Endothelial cell of umbilical vein (primary cell): ENCODE measurements at regions not wholly inside any gene's neighbourhood (a gene's known extent, or its start where the extent isn't known, plus 50 kb on each side); places are given as distances from the start of the nearest gene placed in this dataset.

Experiments used
- BruUV-seq: library from RNA; stranded (reverse); fragments of 400-500 nt; replicated peaks from 2 replicates; lab custom pipeline; 2021; lab: Mats Ljungman, UMichigan
- CTCF ChIA-PET: fragments of 300-600, 350-600 bp; sonication (Branson Sonifier 250); formaldehyde crosslinking; loops from one replicate; lab custom pipeline; 2021; ENCODE audit warnings: antibody characterized with exemption, inconsistent platforms; lab: Charles Lee
- POLR2A ChIA-PET: fragments of 300-600, 350-600 bp; sonication (Branson Sonifier 250); formaldehyde crosslinking; loops from one replicate; lab custom pipeline; 2021; ENCODE audit warnings: antibody characterized with exemption, inconsistent platforms; lab: Charles Lee
- DNase-seq: peaks from one replicate; pipeline ENCODE4 v3.0.0-alpha.2; 2011; ENCODE audit warnings: low read depth, low spot score
- FAIRE-seq: peaks from 2 replicates; lab custom pipeline; 2011; peaks lifted over from hg19 to GRCh38; lab: Jason Lieb, UNC
- H2AFZ ChIP-seq: 2 replicates; pipeline ENCODE4 v1.6.0; 2012; ENCODE audit warnings: low read depth, low read length, control low read depth, inconsistent platforms
- H3K27ac ChIP-seq: 2 replicates; pipeline ENCODE4 v1.5.1; 2011; ENCODE audit warnings: low read depth, mild to moderate bottlenecking, control low read depth, low read length, moderate library complexity; ENCODE audit not compliant: insufficient read depth
- H3K27me3 ChIP-seq, 2 experiments: 2 replicates each; pipeline versions ENCODE4 v1.6.0 to v1.6.1; 2011; ENCODE audit warnings: low read length in 2 of 2, mixed read lengths in 1 of 2; ENCODE audit not compliant: control insufficient read depth in 2 of 2, insufficient read depth in 2 of 2
- H3K36me3 ChIP-seq, 2 experiments: 2 replicates in 1 of 2; 3 replicates in 1 of 2; pipeline ENCODE4 v1.5.1; 2011; ENCODE audit warnings: low read length in 2 of 2, mild to moderate bottlenecking in 1 of 2, moderate library complexity in 1 of 2; ENCODE audit not compliant: control insufficient read depth in 2 of 2, insufficient read depth in 2 of 2; ENCODE audit errors: extremely low read depth in 1 of 2
- H3K4me1 ChIP-seq: 3 replicates; pipeline ENCODE4 v1.5.1; 2011; ENCODE audit warnings: mild to moderate bottlenecking, low read length; ENCODE audit not compliant: control insufficient read depth, insufficient read depth; ENCODE audit errors: extremely low read depth
- H3K4me2 ChIP-seq: 2 replicates; pipeline ENCODE4 v1.6.1; 2011; ENCODE audit warnings: low read length, control low read depth, mixed read lengths; ENCODE audit not compliant: insufficient read depth
- H3K4me3 ChIP-seq, 3 experiments: fragments of 200-600 bp in 1 of 3; sonication (generic), shearing (Covaris generic) in 1 of 3; replicated peaks in 1 of 3; 2 replicates each; pipeline ENCODE4 v1.5.1; 2011 to 2016; ENCODE audit warnings: control low read depth in 3 of 3, low read length in 3 of 3, mild to moderate bottlenecking in 2 of 3, inconsistent platforms in 1 of 3, low read depth in 1 of 3, moderate library complexity in 1 of 3; ENCODE audit not compliant: insufficient read depth in 1 of 3
- H3K79me2 ChIP-seq: 2 replicates; pipeline ENCODE4 v1.6.0; 2012; ENCODE audit warnings: low read length, inconsistent platforms; ENCODE audit not compliant: control insufficient read depth, insufficient read depth
- H3K9ac ChIP-seq: replicated peaks from 2 replicates; pipeline ENCODE3; 2011; ENCODE audit warnings: low read length, control low read depth; ENCODE audit not compliant: insufficient read depth; ENCODE audit errors: extremely low read depth
- H3K9me1 ChIP-seq: replicated peaks from 3 replicates; pipeline ENCODE4 v1.6.0; 2011; ENCODE audit warnings: mild to moderate bottlenecking, low read length; ENCODE audit not compliant: control insufficient read depth, insufficient read depth; ENCODE audit errors: extremely low read depth
- H3K9me3 ChIP-seq: replicated peaks from 2 replicates; pipeline ENCODE4 v1.5.1; 2012; ENCODE audit warnings: low read length, inconsistent platforms; ENCODE audit not compliant: control insufficient read depth, insufficient read depth
- H4K20me1 ChIP-seq: replicated peaks from 2 replicates; pipeline ENCODE3; 2011; ENCODE audit warnings: mild to moderate bottlenecking, low read length; ENCODE audit not compliant: control insufficient read depth, insufficient read depth; ENCODE audit errors: extremely low read depth
- EZH2 ChIP-seq: IDR thresholded peaks from 2 replicates; pipeline ENCODE4 v1.6.1; 2012; ENCODE audit warnings: borderline replicate concordance, low read depth, mild to moderate bottlenecking, moderate library complexity, low read length, inconsistent platforms; ENCODE audit not compliant: severe bottlenecking
- FOS ChIP-seq: IDR thresholded peaks from 2 replicates; pipeline ENCODE4 v1.6.1; 2011; ENCODE audit warnings: mild to moderate bottlenecking, low read length, moderate library complexity, borderline replicate concordance; ENCODE audit not compliant: insufficient read depth
- GATA2 ChIP-seq: IDR thresholded peaks from 2 replicates; pipeline ENCODE4 v1.7.0; 2011; ENCODE audit warnings: low read depth, mild to moderate bottlenecking, moderate library complexity, mixed read lengths, low read length; ENCODE audit not compliant: insufficient read length, insufficient read depth
- JUN ChIP-seq: IDR thresholded peaks from 2 replicates; pipeline ENCODE4 v1.6.1; 2011; ENCODE audit warnings: borderline replicate concordance, low read depth; ENCODE audit not compliant: insufficient read length, insufficient read depth
- MYC ChIP-seq: IDR thresholded peaks from one replicate; pipeline ENCODE4 v1.6.1; 2011; ENCODE audit warnings: mild to moderate bottlenecking, low read depth, low read length
- POLR2A ChIP-seq: IDR thresholded peaks from 2 replicates; pipeline ENCODE4 v1.6.1; 2012; ENCODE audit warnings: low read depth, mild to moderate bottlenecking, control low read depth, low read length
- POLR2AphosphoS5 ChIP-seq: IDR thresholded peaks from 2 replicates; pipeline ENCODE4 v1.6.1; 2012; ENCODE audit warnings: low read depth, mild to moderate bottlenecking, control low read depth, low read length, moderate library complexity; ENCODE audit not compliant: insufficient read depth
- dilution Hi-C: fragments of 300-500 bp; cut with MboI; formaldehyde crosslinking; loops from one replicate; pipeline ENCODE4 v1.15.0; 2019; ENCODE audit warnings: low sequenced_read_pairs; ENCODE audit not compliant: extremely low pct_ligation_motif_present
- intact Hi-C: fragments of 100-400 bp; cut with micrococcal nuclease; formaldehyde crosslinking; loops from one replicate; pipeline ENCODE4 v1.10.0; 2022
- TF ChIP-seq, protein P1 (sequence below), 2 donors: IDR thresholded peaks; 1 replicate in 1 of 2; 2 replicates in 1 of 2; pipeline ENCODE4 v1.5.1; 2011; ENCODE audit warnings: low read length in 2 of 2, mild to moderate bottlenecking in 2 of 2, moderate library complexity in 2 of 2, control low read depth in 1 of 2, inconsistent platforms in 1 of 2, low read depth in 1 of 2; ENCODE audit not compliant: insufficient read depth in 1 of 2; ENCODE audit errors: extremely low read depth in 1 of 2
- TF ChIP-seq, protein P2 (sequence below): IDR thresholded peaks from 2 replicates; pipeline ENCODE4 v1.6.1; 2011; ENCODE audit not compliant: insufficient read depth, insufficient read length

DNA sequence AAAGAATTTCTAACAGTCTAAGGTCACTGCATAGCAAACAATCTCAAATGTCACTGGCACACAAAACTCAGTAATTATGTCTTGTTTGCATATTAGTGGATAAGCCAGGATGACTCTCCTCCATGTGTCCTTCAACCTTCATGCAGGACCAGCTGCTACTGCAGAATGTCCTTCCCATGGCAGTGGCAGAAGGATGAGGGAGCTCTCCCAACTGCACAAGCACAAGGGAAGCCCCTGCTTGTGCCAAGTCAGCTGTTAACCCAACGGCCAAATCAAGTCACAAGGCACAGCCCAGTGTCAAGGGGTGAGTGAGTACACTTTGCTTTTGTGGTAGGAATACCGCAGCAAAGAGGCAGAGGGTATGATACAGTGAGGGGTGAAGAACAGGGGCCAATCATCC is 59.3 kb upstream of the VWC2 start:
- TF ChIP-seq POLR2A (no peak), JUN (no peak), FOS (no peak), GATA2 (no peak), POLR2AphosphoS5 (no peak), EZH2 (no peak), MYC (no peak)
- TF ChIP-seq, protein P1, sequence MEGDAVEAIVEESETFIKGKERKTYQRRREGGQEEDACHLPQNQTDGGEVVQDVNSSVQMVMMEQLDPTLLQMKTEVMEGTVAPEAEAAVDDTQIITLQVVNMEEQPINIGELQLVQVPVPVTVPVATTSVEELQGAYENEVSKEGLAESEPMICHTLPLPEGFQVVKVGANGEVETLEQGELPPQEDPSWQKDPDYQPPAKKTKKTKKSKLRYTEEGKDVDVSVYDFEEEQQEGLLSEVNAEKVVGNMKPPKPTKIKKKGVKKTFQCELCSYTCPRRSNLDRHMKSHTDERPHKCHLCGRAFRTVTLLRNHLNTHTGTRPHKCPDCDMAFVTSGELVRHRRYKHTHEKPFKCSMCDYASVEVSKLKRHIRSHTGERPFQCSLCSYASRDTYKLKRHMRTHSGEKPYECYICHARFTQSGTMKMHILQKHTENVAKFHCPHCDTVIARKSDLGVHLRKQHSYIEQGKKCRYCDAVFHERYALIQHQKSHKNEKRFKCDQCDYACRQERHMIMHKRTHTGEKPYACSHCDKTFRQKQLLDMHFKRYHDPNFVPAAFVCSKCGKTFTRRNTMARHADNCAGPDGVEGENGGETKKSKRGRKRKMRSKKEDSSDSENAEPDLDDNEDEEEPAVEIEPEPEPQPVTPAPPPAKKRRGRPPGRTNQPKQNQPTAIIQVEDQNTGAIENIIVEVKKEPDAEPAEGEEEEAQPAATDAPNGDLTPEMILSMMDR (IDR thresholded peaks at IDR 0.05; ENCODE audit: extremely low read depth in 1 of 2, insufficient read depth in 1 of 2, low read depth in 1 of 2, low read length in 2 of 2) = no peak
- TF ChIP-seq, protein P2, sequence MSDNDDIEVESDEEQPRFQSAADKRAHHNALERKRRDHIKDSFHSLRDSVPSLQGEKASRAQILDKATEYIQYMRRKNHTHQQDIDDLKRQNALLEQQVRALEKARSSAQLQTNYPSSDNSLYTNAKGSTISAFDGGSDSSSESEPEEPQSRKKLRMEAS = no peak
- DNase-seq (no peak), FAIRE-seq (no peak)
- Histone ChIP-seq H3K79me2 (no peaks in the 10 kb centered on the region), H4K20me1 (no peaks in the 10 kb centered on the region), H3K36me3 (no peaks in the 10 kb centered on the region), H3K9ac (no peak overlapping the region), H3K4me3 (no peak overlapping the region), H3K4me1 (no peaks in the 10 kb centered on the region), H3K9me3 (peaks cover 12% of the 10 kb centered on the region), H3K27me3 (no peaks in the 10 kb centered on the region), H3K27ac (no peak overlapping the region), H2AFZ (no peak overlapping the region), H3K9me1 (no peaks in the 10 kb centered on the region), H3K4me2 (no peak overlapping the region)
- BruUV-seq = no TSS peak
- intact Hi-C loops (no loop called here), dilution Hi-C loops (no loop called here)
- ChIA-PET CTCF (no interaction called here), POLR2A (no interaction called here)
